22Rv1 (cell line): ENCODE measurements at regions not wholly inside any gene's neighbourhood (a gene's known extent, or its start where the extent isn't known, plus 50 kb on each side); places are given as distances from the start of the nearest gene placed in this dataset.

Experiments
- H3K27ac ChIP-seq: fragments of 450-650 bp; 2 replicates; pipeline ENCODE4 v1.5.1; 2017
- ZFX ChIP-seq: fragments of 450-650 bp; IDR thresholded peaks from 2 replicates; pipeline ENCODE4 v1.6.1; 2017; ENCODE audit warnings: antibody characterized with exemption, borderline replicate concordance
- TF ChIP-seq, protein P1 (sequence below): fragments of 450-650 bp; IDR thresholded peaks from 2 replicates; pipeline ENCODE4 v1.5.1; 2017; ENCODE audit warnings: mild to moderate bottlenecking

DNA sequence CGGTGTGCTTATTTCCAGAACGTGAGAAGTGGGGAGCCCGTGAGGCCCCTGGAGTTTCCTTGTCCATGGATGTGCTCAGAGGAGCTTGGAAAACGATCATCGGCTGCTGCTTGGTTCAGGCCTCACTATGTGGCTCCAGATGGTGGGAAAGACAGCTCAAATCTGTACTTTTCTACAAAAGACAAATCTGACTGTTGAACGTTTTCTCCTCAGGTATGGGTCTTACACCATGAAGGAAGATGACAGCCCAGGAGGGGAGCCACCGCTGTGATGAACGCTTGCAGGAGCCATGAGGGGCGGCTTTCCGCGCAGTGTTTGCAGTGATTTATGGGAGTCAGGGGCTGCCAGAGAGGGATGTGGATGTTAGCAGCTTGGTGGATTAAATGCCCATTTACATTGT is 109.4 kb upstream of the E2F8 start:
- H3K27ac ChIP-seq: no peak overlapping the region
- TF ChIP-seq, protein P1, sequence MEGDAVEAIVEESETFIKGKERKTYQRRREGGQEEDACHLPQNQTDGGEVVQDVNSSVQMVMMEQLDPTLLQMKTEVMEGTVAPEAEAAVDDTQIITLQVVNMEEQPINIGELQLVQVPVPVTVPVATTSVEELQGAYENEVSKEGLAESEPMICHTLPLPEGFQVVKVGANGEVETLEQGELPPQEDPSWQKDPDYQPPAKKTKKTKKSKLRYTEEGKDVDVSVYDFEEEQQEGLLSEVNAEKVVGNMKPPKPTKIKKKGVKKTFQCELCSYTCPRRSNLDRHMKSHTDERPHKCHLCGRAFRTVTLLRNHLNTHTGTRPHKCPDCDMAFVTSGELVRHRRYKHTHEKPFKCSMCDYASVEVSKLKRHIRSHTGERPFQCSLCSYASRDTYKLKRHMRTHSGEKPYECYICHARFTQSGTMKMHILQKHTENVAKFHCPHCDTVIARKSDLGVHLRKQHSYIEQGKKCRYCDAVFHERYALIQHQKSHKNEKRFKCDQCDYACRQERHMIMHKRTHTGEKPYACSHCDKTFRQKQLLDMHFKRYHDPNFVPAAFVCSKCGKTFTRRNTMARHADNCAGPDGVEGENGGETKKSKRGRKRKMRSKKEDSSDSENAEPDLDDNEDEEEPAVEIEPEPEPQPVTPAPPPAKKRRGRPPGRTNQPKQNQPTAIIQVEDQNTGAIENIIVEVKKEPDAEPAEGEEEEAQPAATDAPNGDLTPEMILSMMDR: no peak
- TF ChIP-seq ZFX: no peak

GRCh38 chr11:19349340-19350025 is 108.7 kb upstream of the E2F8 start:
- H3K27ac ChIP-seq: no peak overlapping the region
- TF ChIP-seq, protein P1: no peak
- no peak for TF ChIP-seq ZFX

DNA sequence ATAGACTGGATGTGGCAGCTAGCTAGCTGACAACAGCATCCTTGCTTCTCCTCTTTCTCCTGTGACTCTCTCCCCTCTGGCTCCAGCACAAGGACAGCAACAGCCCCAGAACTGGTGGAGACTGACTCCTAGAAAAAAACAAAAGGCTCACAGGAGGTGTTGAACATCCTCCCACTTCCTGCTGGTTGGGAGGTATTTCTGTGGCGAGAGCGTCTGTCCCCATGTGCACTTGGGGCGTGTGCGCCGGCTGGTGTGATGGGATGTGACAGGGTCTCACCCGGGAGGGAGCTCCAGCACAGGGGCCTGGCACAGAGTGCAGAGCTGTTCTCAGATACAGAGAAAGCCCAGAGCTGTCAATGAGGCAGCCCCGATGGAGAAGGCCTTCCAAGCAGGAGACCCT is 107.2 kb upstream of the E2F8 start:
- TF ChIP-seq, protein P1: no peak
- no peak for TF ChIP-seq ZFX
- no peak overlapping the region for H3K27ac ChIP-seq

DNA sequence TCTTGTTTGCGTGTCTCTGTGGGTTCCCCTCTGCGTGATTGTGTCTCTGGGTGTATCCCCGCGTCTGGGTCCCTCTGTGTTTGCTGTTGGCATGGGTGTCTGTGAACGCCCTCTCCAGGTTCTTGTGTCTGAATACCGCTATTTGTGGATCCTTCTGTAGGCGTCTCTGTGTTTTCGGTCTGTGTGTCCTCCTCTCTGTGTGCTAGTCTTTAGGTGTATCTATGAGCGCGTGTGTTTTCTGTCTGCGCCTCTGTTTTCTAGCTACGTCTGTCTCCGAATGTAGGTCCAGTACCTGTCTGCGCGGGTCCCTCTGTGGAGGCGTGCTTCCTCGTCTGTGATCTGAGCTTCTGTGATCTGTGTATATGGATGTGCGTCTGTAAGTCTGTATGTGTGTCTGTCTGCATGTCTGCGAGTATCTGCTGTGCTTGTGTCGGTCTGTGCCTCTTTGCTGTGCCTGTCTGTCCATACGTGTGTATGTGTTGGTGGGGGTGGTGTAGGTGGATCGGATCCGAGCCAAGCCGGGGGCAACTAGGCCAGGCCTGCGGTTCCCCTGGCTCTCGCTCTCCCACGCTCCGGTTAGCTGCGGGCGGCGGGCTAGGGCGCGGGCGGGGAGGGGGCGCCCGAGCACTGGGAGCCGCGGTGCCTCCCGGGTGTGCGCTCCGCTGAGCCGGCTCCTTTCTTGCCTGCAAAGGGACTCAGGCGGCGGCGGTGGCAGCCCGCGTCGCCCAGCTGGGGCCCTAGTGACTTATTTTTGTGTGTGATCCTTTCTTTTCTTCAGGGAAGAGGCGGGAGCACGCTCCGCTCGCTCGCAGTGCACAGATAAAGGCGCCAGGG is 105.3 kb upstream of the E2F8 start:
- H3K27ac ChIP-seq: no peak overlapping the region
- TF ChIP-seq, protein P1: no peak
- no peak for TF ChIP-seq ZFX

DNA sequence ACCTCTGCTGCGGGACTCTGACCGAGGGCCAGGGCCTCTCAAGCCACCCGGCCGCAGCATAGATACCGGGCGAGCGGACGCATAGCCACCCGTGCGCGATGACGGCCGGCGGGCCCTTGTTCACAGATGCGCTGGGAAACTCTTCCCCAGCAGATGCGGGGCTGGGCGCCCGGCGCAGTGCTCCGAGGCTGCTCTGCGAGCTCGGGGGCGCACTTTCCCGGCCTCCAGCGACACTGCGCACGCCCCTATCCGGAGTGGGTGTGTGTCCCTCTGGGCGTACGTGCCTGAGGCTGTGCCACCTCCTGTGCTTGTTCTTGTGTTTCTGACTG is 104.7 kb upstream of the E2F8 start:
- H3K27ac ChIP-seq: no peak overlapping the region
- TF ChIP-seq ZFX: no peak
- TF ChIP-seq, protein P1: no peak

DNA sequence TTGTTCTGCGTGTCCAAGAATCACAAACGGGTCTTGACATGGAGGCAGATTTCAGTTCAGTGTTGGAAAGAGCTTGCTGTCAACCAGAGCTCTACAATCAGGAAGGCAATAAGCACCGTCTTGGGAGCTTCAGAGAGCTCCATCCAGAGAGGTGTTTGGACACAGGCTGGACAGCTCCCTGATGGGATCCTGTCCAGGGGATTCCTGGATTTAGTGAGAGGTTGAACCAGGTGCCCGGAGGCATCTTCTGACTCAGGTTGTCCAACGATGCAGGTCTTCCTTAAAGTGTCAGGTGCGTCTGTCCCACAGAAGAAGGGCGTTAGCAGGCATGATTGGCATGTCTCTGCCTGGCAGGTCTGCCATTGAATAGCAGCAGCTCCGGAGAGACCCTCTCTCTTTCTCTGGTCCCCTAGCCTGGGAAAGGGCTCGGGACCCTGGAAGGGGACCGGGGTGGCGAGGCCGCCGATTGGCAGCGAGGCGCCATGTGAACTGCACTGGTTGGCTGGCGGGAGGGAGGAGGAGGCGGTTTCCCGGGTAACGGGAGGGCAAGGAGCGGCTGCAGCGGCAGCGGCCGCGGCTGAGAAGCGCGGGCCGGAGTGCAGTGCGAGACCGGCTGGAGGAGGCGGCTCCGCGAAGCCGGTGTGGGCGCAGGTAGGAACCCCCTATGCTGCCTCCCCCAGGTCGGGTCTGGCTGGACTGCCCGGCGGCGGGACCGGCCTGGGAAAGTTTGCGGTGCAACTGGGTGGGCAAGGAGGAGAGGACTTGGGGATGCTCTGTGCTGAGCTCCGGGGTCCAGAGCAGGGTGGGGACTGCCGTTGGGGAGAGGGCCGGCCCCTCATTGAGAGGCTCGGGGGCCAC is 104.1 kb upstream of the E2F8 start:
- no peak for TF ChIP-seq ZFX
- TF ChIP-seq, protein P1: no peak
- no peak overlapping the region for H3K27ac ChIP-seq
